ENCODE measurements at regions not wholly inside any gene's neighbourhood (a gene's known extent, or its start where the extent isn't known, plus 50 kb on each side); places are given as distances from the start of the nearest gene placed in this dataset.
"Not testable (repeated sequence)": the region's sequence is repeated elsewhere in the genome, so short reads cannot be mapped to it uniquely, and the experiment has no call there.

- DNase-seq = no peak
Measured at GRCh38 chr7:101744588-101744987, 72.8 kb upstream of the CUX1 start.

DNA sequence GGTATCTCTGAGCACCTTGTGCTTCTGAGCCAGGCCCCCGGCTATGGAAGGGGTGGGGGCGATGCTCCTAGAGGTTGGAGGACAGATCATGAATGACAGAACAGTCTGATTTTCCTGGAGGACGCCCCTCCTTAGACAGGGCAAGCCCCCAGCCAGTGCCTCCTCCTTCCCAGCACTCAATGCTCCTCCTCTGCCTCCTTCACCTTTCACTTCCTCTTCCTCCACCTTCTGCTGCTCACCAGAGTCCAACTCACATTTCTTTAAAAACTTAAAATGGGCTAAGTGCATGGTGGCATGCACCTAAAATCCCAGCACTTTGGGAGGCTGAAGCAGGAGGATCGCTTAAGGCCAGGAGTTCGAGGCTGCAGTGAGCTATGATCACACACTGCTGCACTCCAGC is 71.1 kb upstream of the CUX1 start:
- DNase-seq = no peak

- no peak for DNase-seq
Measured at GRCh38 chr7:101747053-101747878, 70.2 kb upstream of the CUX1 start.

DNA sequence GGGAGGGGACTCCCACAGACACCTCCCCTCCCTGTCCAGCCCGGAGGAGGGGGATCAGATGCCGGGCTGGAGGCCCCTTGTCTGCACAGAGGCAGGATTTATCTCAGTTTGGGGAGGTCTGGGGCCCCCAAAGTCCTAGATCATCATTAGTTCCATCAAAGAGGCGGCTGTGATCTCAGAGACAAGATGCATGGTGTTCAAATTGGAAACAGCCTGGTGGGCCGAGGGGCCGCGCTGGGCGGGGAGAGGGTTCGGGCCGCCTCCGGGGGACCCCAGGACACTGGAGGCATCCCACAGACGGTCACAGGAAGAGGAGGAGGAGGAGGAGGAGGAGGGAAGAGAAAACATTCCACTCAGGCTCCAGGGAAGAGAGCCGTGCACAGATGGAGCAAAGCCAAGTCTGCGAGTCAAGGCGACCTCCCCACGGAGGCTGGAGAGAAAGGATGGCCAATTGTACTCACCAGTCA is 69.5 kb upstream of the CUX1 start:
- DNase-seq = no peak

DNA sequence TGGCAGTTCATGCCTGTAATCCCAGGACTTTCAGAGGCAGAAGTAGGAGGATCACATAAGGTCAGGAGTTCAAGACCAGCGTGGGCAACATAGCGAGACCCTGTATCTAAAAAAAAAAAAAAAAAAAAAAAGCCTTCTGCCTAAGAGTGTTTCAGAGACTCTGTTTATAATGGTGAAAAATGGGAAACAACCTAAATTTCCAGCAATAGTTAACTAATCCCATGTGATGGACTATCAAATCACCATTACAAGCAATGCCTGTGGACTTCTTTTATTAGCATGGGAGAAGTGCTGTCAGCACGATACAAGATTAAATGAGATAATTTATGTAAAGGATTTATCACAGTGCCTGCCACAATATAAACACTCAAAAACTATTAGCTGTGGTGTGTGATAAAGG is 67.5 kb upstream of the CUX1 start:
- no peak for DNase-seq

- DNase-seq = no peak
Measured at GRCh38 chr7:101753316-101753715, 64.1 kb upstream of the CUX1 start.

- no peak for DNase-seq
Measured at GRCh38 chr7:101754424-101755159, 62.8 kb upstream of the CUX1 start.

DNA sequence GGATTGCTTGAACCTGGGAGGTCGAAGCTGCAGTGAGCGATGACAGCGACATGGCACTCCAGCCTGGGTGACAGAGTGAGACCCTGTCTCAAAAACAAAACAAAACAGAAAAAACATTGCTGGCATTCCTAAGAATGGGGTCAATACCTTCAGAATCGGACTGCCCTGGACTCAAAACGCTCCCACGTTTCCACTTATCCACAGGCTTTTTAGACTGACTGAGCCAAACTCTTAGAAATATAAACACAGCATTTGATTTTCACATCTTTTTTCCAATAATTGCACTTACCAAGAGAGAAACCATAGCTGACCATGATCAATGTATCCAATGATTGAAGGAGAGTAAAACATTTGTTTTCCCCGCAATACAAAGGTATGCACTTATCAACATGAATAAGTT is 59.5 kb upstream of the CUX1 start:
- DNase-seq = no peak

DNA sequence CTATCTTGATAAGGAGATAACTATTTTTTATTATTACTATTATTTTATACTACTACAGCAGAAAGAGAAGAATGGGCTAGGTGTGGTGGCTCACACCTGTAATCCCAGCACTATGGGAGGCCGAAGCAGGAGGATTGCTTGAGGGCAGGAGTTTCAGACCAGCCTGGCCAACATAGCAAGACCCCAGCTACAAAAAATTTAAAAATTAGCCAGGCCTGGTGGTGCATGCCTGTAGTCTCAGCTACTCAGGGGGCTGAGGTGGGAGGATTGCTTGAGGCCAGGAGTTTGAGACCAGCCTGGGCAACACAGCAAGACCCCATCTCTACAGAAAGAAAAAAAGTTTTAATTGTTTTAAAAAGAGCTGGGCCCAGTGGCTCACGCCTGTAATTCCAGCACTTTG is 58.9 kb upstream of the CUX1 start:
- DNase-seq = not testable (repeated sequence)

- no peak for DNase-seq
Measured at GRCh38 chr7:101764221-101764620, 53.2 kb upstream of the CUX1 start.

DNA sequence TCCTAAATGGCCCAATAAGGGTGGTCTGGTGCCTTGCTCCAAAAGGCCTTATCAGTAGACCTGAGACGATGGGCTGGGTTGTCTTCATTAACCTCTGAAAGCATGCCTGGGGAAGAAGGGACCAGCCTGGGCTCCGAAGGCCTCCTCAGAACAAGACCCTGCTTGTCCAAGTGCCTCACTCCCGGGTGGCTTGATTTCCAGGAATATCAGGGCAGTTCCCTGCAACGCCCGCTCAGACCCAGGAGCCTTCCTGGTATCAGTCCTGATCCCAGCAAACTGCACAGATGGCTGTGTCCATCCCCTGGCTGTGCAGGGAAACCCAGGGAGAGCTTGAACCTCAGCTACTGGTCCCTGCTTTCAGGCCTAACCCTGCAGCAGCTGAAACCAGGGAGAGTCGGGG is 49.9 kb upstream of the CUX1 start:
- no peak for DNase-seq
